Bronchial epithelial cell (primary cell): ENCODE measurements at regions not wholly inside any gene's neighbourhood (a gene's known extent, or its start where the extent isn't known, plus 50 kb on each side); places are given as distances from the start of the nearest gene placed in this dataset.
"Not testable (repeated sequence)": the region's sequence is repeated elsewhere in the genome, so short reads cannot be mapped to it uniquely, and the experiment has no call there.

Experiments
- DNase-seq: peaks from one replicate; pipeline ENCODE4 v3.0.0-alpha.2; 2010; ENCODE audit warnings: low read depth
- FAIRE-seq: peaks from 2 replicates; lab custom pipeline; 2011; peaks lifted over from hg19 to GRCh38; lab: Jason Lieb, UNC
- H3K27me3 ChIP-seq: 2 replicates; pipeline ENCODE4 v1.5.1; 2011; ENCODE audit warnings: low read length; ENCODE audit not compliant: control insufficient read depth, insufficient read depth
- H3K36me3 ChIP-seq: 2 replicates; pipeline ENCODE4 v1.5.1; 2011; ENCODE audit warnings: low read length; ENCODE audit not compliant: control insufficient read depth, insufficient read depth
- H3K4me3 ChIP-seq: 2 replicates; pipeline ENCODE4 v1.5.1; 2011; ENCODE audit warnings: mild to moderate bottlenecking, low read depth, low read length, control low read depth
- CTCF ChIP-seq: IDR thresholded peaks from 2 replicates; pipeline ENCODE4 v1.5.1; 2011; ENCODE audit warnings: mild to moderate bottlenecking, moderate library complexity, low read length, control low read depth, inconsistent platforms; ENCODE audit not compliant: insufficient read depth, severe bottlenecking

GRCh38 chrX:53883196-53883595 lies 161.1 kb downstream of the PHF8 start:
- no peaks in the 10 kb centered on the region for H3K27me3 ChIP-seq
- no peak for DNase-seq
- FAIRE-seq = no peak
- no peak overlapping the region for H3K4me3 ChIP-seq
- no peak for TF ChIP-seq CTCF
- no peaks in the 10 kb centered on the region for H3K36me3 ChIP-seq

- DNase-seq = peak; percentile 84
- no peaks in the 10 kb centered on the region for H3K36me3 ChIP-seq
- no peak for TF ChIP-seq CTCF
- no peak overlapping the region for H3K4me3 ChIP-seq
- H3K27me3 ChIP-seq = no peaks in the 10 kb centered on the region
- no peak for FAIRE-seq
Observed at GRCh38 chrX:53882331-53882730, 161.9 kb downstream of the PHF8 start.

GRCh38 chrX:53880786-53881185 lies 163.5 kb downstream of the PHF8 start:
- FAIRE-seq, H3K36me3 ChIP-seq, H3K4me3 ChIP-seq, H3K27me3 ChIP-seq, DNase-seq: not testable (repeated sequence)

GRCh38 chrX:53859890-53860289 lies 173.4 kb upstream of the HUWE1 start:
- DNase-seq (no peak), FAIRE-seq (no peak)
- Histone ChIP-seq H3K27me3 (no peaks in the 10 kb centered on the region), H3K36me3 (no peaks in the 10 kb centered on the region), H3K4me3 (no peak overlapping the region)
- TF ChIP-seq CTCF = no peak

- Histone ChIP-seq H3K27me3 (no peaks in the 10 kb centered on the region), H3K4me3 (no peak overlapping the region), H3K36me3 (no peaks in the 10 kb centered on the region)
- peak; percentile 57 for TF ChIP-seq CTCF
- DNase-seq = peak; percentile 43
- FAIRE-seq = no peak
Observed at GRCh38 chrX:53831662-53832635, 145.4 kb upstream of the HUWE1 start.

- DNase-seq = no peak
- Histone ChIP-seq H3K27me3 (no peaks in the 10 kb centered on the region), H3K36me3 (no peaks in the 10 kb centered on the region), H3K4me3 (no peak overlapping the region)
- FAIRE-seq = no peak
- TF ChIP-seq CTCF = no peak
Observed at GRCh38 chrX:53824686-53825085, 138.2 kb upstream of the HUWE1 start.

- not testable (repeated sequence) for H3K36me3 ChIP-seq, H3K4me3 ChIP-seq, H3K27me3 ChIP-seq, DNase-seq
- FAIRE-seq = peak; percentile 92
Observed at GRCh38 chrX:53818115-53818514, 131.6 kb upstream of the HUWE1 start.
